ENCODE measurements at regions not wholly inside any gene's neighbourhood (a gene's known extent, or its start where the extent isn't known, plus 50 kb on each side); places are given as distances from the start of the nearest gene placed in this dataset.

DNA sequence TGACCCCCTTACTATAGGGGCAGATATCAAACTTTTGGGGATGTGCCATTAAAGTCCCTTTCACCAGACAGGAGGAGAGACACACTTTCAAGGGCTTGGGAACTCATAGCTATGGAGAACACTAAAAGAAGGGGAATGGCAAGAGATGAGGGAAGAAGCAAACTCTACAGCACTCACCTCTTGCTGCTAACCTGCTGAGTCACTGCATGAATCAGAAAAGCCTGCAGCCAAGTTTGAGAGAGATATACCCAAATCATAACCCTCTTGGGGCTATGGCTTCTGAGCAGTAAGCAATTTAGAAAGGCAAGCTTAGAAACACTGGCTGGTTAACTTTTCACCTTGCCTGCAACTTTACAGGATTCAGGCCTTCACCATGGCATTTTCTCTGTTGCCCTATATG lies 1028.0 kb downstream of the UQCRFS1 start:
- no peak overlapping the region for H3K9ac ChIP-seq (ENCODE audit: low read length)
- H3K27ac ChIP-seq (ENCODE audit: low read depth, low read length) = no peak overlapping the region

DNA sequence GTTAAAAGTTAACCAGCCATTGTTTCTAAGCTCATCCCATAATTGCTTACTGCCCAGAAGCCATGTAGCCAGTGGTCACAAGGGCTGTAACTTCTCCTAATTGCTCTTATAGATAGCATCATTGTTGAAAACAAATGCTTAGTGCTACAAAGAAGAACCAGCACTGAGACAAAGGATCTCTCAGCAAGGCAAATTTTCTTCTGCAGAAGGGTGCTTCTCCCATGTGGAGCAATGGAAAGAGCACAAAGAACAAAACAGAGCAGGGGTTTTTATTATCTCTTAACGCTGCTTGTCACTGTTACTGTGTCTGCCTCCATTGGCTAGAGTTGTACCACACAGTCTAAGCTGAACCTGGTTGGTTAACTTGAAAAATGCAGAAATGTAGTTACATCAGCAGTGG lies 1036.8 kb downstream of the UQCRFS1 start:
- Histone ChIP-seq H3K4me1 (ENCODE audit: insufficient read depth, low read length) (no peaks in the 10 kb centered on the region), H3K9me3 (ENCODE audit: low read length) (no peaks in the 10 kb centered on the region), H3K9ac (ENCODE audit: low read length) (no peak overlapping the region), H3K36me3 (ENCODE audit: insufficient read depth, low read length) (no peaks in the 10 kb centered on the region), H3K4me3 (ENCODE audit: low read depth in 1 of 2, low read length in 2 of 2) (no peak overlapping the region), H3K27ac (ENCODE audit: low read depth, low read length) (no peak overlapping the region), H3K27me3 (ENCODE audit: control insufficient read depth in 1 of 2, insufficient read depth in 2 of 2, low read length in 2 of 2) (no peaks in the 10 kb centered on the region)

More for the DNA sequence above, 1028.0 kb downstream of the UQCRFS1 start:
- Histone ChIP-seq H3K4me3 (ENCODE audit: low read depth in 1 of 2, low read length in 2 of 2) (no peak overlapping the region), H3K27me3 (ENCODE audit: control insufficient read depth in 1 of 2, insufficient read depth in 2 of 2, low read length in 2 of 2) (no peaks in the 10 kb centered on the region), H3K4me1 (ENCODE audit: insufficient read depth, low read length) (no peaks in the 10 kb centered on the region), H3K9me3 (ENCODE audit: low read length) (no peaks in the 10 kb centered on the region), H3K36me3 (ENCODE audit: insufficient read depth, low read length) (no peaks in the 10 kb centered on the region)

DNA sequence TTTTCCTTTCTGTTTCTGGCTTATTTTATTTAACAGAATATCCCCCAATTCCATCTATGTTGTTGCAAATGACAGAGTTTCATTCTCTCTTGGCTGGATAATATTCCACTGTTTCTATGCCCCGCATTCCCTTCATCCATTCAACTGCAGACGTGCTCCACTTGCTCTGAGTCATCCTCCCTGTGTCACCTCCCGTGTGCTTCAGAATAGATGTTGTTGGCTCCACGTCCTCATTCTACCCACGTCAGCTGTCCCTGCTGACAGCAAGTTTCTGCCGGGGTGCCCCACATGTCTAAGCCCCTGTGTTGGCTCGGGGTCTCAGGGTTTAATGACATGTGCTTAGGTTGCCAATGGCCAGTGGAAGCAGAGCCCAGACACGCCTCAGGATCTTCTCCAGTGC lies 1041.0 kb downstream of the UQCRFS1 start:
- no peaks in the 10 kb centered on the region for H3K36me3 ChIP-seq (ENCODE audit: insufficient read depth, low read length)
- no peak overlapping the region for H3K27ac ChIP-seq (ENCODE audit: low read depth, low read length)
- H3K9ac ChIP-seq (ENCODE audit: low read length) = no peak overlapping the region
- no peaks in the 10 kb centered on the region for H3K9me3 ChIP-seq (ENCODE audit: low read length)
- H3K4me1 ChIP-seq (ENCODE audit: insufficient read depth, low read length) = no peaks in the 10 kb centered on the region
- H3K4me3 ChIP-seq (ENCODE audit: low read depth in 1 of 2, low read length in 2 of 2) = no peak overlapping the region
- no peaks in the 10 kb centered on the region for H3K27me3 ChIP-seq (ENCODE audit: control insufficient read depth in 1 of 2, insufficient read depth in 2 of 2, low read length in 2 of 2)

DNA sequence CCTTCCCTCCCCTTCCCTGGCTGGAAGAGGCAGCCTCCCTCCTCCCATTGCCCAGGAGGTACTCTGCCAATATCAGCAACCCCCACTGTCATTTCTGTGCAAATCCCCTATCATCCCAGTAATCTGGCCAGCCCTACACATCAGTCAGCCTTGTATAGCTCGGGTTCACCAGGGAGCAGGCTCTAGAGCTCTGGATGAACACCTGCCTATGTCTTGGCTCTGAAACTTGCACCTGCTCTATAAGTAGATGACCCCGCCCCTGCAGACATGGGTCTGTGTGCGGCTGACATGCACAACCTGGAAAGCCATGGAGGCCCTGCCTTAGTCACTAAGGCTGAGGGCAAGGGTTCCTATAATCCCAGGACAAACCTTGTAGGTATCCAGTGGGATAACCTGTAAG lies 1042.9 kb downstream of the UQCRFS1 start:
- Histone ChIP-seq H3K9ac (ENCODE audit: low read length) (no peak overlapping the region), H3K4me3 (ENCODE audit: low read depth in 1 of 2, low read length in 2 of 2) (no peak overlapping the region), H3K4me1 (ENCODE audit: insufficient read depth, low read length) (no peaks in the 10 kb centered on the region), H3K27ac (ENCODE audit: low read depth, low read length) (no peak overlapping the region), H3K27me3 (ENCODE audit: control insufficient read depth in 1 of 2, insufficient read depth in 2 of 2, low read length in 2 of 2) (no peaks in the 10 kb centered on the region), H3K36me3 (ENCODE audit: insufficient read depth, low read length) (no peaks in the 10 kb centered on the region), H3K9me3 (ENCODE audit: low read length) (no peaks in the 10 kb centered on the region)

DNA sequence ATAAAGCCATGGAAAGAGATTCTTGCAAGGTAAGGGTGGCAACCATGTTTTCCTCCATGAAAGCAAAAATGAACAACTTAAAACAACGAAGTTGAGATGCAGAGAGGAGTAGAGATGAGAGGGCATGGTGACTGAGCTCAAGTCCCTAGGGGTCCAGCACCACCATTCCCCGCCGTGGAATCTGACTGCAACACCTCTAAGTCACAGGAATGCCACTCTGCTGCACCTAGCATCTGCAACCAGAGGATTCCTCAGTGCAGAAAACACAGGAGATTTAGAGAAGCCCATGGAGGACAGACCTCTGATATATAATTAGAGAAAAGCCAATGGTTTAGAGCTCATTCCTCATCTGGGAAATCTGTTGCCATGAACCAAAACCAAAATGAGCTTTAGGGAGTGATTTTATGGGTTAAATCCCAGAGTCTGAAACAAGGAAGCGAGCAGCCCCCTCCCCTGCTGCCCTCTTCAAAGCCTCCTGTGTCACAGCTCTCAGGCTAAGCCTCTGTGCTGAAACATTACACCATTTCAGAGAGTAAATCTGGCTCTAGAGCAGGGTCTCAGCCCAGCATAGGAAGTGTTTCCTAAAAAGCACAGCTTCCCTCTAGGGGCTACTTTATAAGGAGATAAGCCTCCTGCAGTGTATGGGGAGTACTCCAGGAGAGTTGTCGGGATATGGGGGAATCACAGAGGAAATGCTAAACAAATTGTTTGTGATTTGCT lies 1043.6 kb downstream of the UQCRFS1 start:
- no peak overlapping the region for H3K27ac ChIP-seq (ENCODE audit: low read depth, low read length)
- H3K27me3 ChIP-seq (ENCODE audit: control insufficient read depth in 1 of 2, insufficient read depth in 2 of 2, low read length in 2 of 2) = no peaks in the 10 kb centered on the region
- H3K9ac ChIP-seq (ENCODE audit: low read length) = no peak overlapping the region
- H3K36me3 ChIP-seq (ENCODE audit: insufficient read depth, low read length) = no peaks in the 10 kb centered on the region
- no peaks in the 10 kb centered on the region for H3K9me3 ChIP-seq (ENCODE audit: low read length)
- H3K4me3 ChIP-seq (ENCODE audit: low read depth in 1 of 2, low read length in 2 of 2) = no peak overlapping the region
- no peaks in the 10 kb centered on the region for H3K4me1 ChIP-seq (ENCODE audit: insufficient read depth, low read length)

DNA sequence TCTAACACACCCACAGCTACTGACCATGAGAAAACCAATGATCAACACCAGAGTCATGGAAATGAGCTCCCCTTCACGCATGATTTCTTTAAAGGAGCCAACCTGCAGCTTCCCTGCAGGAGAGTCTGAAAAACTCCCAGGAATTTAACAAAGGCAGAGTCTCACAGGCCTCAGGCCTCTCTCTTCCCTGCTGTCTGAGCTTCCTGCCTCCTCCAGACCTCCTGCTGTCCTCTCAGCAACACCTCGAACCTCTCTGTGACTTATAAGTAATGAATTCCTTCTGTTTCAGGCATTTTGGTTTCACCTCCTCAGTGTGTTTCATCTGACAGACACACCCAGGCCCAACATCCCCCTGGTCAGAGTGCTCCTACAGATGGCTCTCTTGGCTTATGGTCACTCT lies 1044.4 kb downstream of the UQCRFS1 start:
- Histone ChIP-seq H3K4me3 (ENCODE audit: low read depth in 1 of 2, low read length in 2 of 2) (no peak overlapping the region), H3K36me3 (ENCODE audit: insufficient read depth, low read length) (no peaks in the 10 kb centered on the region), H3K9ac (ENCODE audit: low read length) (no peak overlapping the region), H3K9me3 (ENCODE audit: low read length) (no peaks in the 10 kb centered on the region), H3K4me1 (ENCODE audit: insufficient read depth, low read length) (no peaks in the 10 kb centered on the region), H3K27me3 (ENCODE audit: control insufficient read depth in 1 of 2, insufficient read depth in 2 of 2, low read length in 2 of 2) (no peaks in the 10 kb centered on the region), H3K27ac (ENCODE audit: low read depth, low read length) (no peak overlapping the region)

DNA sequence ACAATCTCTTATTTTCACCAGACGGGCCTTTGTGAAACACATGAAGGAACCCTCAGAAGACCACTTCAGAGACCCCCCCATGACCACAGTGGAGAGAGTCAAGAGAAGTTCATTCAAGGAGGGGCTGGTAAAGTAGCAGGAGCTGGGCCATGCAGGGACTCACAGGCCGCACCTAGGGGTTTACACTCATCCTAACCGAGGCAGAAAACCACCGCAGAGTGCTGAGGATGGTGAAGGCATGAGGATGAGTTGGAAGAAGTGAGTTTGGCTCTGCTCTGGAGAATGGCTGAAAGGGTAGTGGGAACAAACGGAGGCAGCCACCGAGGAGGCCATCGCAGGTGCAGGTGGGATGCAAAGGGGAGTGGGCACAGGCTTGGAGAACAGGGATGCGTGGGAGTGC lies 1046.9 kb downstream of the UQCRFS1 start:
- Histone ChIP-seq H3K4me3 (ENCODE audit: low read depth in 1 of 2, low read length in 2 of 2) (no peak overlapping the region), H3K27me3 (ENCODE audit: control insufficient read depth in 1 of 2, insufficient read depth in 2 of 2, low read length in 2 of 2) (no peaks in the 10 kb centered on the region), H3K36me3 (ENCODE audit: insufficient read depth, low read length) (no peaks in the 10 kb centered on the region), H3K9ac (ENCODE audit: low read length) (no peak overlapping the region), H3K27ac (ENCODE audit: low read depth, low read length) (no peak overlapping the region), H3K4me1 (ENCODE audit: insufficient read depth, low read length) (no peaks in the 10 kb centered on the region), H3K9me3 (ENCODE audit: low read length) (no peaks in the 10 kb centered on the region)

DNA sequence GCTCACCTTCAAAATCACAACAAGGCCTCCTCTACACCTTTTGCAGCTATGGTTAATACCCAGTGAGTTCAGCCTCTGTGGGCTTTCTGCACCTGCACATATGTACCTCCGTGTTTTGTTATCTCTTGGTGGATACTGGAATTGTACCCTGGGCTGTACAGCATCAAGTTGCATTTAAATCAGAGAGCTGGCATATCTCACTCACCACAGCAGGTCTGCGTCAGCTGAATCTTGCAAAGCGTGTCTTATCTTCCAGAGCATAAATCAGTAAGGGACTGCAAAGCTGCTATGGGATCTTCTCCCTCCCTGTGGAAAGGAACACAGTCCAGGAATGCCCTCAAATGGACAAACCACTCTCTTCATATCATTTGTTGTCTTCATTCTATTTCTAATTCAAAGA lies 1048.7 kb downstream of the UQCRFS1 start:
- H3K4me3 ChIP-seq (ENCODE audit: low read depth in 1 of 2, low read length in 2 of 2) = no peak overlapping the region
- H3K27me3 ChIP-seq (ENCODE audit: control insufficient read depth in 1 of 2, insufficient read depth in 2 of 2, low read length in 2 of 2) = no peaks in the 10 kb centered on the region
- no peak overlapping the region for H3K9ac ChIP-seq (ENCODE audit: low read length)
- H3K4me1 ChIP-seq (ENCODE audit: insufficient read depth, low read length) = no peaks in the 10 kb centered on the region
- no peak overlapping the region for H3K27ac ChIP-seq (ENCODE audit: low read depth, low read length)
- no peaks in the 10 kb centered on the region for H3K36me3 ChIP-seq (ENCODE audit: insufficient read depth, low read length)
- no peaks in the 10 kb centered on the region for H3K9me3 ChIP-seq (ENCODE audit: low read length)

DNA sequence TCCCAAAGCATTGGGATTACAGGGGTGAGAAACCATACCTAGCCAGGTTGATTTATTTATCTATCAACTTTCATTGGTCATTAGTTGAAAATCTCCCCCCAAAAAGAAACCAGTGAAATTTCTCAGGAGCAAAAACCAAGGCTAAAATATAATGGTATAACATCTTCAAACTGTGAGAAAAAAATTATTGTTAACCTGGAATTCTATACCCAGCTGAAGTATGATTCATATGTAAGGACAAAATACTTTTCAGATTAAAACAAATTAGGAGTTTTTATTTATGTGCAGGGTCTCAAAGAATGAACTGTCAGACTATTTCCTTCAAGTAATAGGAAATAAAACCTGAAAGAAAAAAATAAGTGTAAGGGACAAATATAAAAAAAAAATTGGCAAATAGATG lies 1053.9 kb downstream of the UQCRFS1 start:
- no peaks in the 10 kb centered on the region for H3K9me3 ChIP-seq (ENCODE audit: low read length)
- H3K4me1 ChIP-seq (ENCODE audit: insufficient read depth, low read length) = no peaks in the 10 kb centered on the region
- no peak overlapping the region for H3K4me3 ChIP-seq (ENCODE audit: low read depth in 1 of 2, low read length in 2 of 2)
- H3K36me3 ChIP-seq (ENCODE audit: insufficient read depth, low read length) = no peaks in the 10 kb centered on the region
- H3K27me3 ChIP-seq (ENCODE audit: control insufficient read depth in 1 of 2, insufficient read depth in 2 of 2, low read length in 2 of 2) = no peaks in the 10 kb centered on the region
- H3K27ac ChIP-seq (ENCODE audit: low read depth, low read length) = no peak overlapping the region
- H3K9ac ChIP-seq (ENCODE audit: low read length) = no peak overlapping the region

DNA sequence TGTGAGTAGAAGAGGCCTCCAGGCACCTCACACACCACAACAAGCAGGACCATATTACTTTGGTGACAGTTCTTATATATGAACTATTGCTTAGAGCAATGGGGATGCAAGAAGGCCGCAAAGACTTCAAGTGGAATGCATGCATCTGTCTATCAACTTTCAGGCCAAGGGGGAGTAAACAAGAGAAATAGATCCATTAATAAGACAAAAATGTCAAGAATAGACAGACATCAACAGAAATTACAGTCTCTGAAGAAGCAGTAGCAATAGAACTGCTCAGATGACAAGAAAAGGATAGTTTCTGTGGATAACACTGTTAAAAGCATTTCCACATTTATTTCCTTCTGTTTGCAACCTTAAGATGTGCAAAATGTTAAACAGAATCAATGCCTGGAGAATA lies 1057.7 kb downstream of the UQCRFS1 start:
- no peaks in the 10 kb centered on the region for H3K9me3 ChIP-seq (ENCODE audit: low read length)

DNA sequence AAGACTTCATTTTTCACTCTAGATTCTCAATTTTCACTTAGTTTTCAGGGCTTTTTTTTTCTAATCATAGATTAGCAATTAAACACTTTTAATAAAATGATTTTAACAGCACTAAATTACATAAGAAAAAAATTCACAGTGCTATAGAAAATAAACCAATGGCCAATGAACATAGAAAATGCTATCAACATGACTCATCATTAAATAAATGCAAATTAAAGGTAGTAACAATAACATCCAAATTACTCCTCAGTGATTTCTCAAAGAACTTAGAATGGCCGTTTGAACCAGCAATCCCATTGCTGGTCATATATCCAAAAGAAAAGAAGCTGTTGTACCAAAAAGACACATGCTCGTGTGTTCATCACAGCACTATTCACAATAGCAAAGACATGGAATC lies 1058.9 kb downstream of the UQCRFS1 start:
- no peak overlapping the region for H3K9ac ChIP-seq (ENCODE audit: low read length)
- no peaks in the 10 kb centered on the region for H3K36me3 ChIP-seq (ENCODE audit: insufficient read depth, low read length)
- H3K4me3 ChIP-seq (ENCODE audit: low read depth in 1 of 2, low read length in 2 of 2) = no peak overlapping the region
- no peak overlapping the region for H3K27ac ChIP-seq (ENCODE audit: low read depth, low read length)
- H3K27me3 ChIP-seq (ENCODE audit: control insufficient read depth in 1 of 2, insufficient read depth in 2 of 2, low read length in 2 of 2) = no peaks in the 10 kb centered on the region
- no peaks in the 10 kb centered on the region for H3K4me1 ChIP-seq (ENCODE audit: insufficient read depth, low read length)
- no peaks in the 10 kb centered on the region for H3K9me3 ChIP-seq (ENCODE audit: low read length)

More for the DNA sequence above, 1057.7 kb downstream of the UQCRFS1 start:
- no peak overlapping the region for H3K4me3 ChIP-seq (ENCODE audit: low read depth in 1 of 2, low read length in 2 of 2)
- no peak overlapping the region for H3K9ac ChIP-seq (ENCODE audit: low read length)
- no peak overlapping the region for H3K27ac ChIP-seq (ENCODE audit: low read depth, low read length)
- no peaks in the 10 kb centered on the region for H3K36me3 ChIP-seq (ENCODE audit: insufficient read depth, low read length)
- H3K27me3 ChIP-seq (ENCODE audit: control insufficient read depth in 1 of 2, insufficient read depth in 2 of 2, low read length in 2 of 2) = no peaks in the 10 kb centered on the region
- H3K4me1 ChIP-seq (ENCODE audit: insufficient read depth, low read length) = no peaks in the 10 kb centered on the region

DNA sequence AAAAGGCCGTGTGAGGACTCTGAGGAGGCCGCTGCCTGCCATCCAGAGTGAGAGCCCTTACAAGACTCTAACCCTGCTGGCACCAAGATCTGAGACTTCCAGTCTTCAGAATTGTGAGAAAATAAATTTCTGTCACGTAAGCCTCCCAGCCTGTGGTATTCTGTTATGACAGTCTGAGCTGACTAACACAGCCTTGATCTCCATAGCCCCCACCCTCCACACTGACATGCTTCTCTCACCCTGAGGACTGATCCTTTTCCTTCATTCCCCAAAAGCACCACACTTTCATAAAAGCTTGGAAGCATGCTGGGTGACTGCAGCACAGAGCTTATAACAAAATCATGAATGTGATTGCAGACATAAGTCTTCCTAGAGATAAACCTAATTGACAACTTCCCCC lies 1059.8 kb downstream of the UQCRFS1 start:
- Histone ChIP-seq H3K9ac (ENCODE audit: low read length) (no peak overlapping the region), H3K27ac (ENCODE audit: low read depth, low read length) (no peak overlapping the region), H3K9me3 (ENCODE audit: low read length) (no peaks in the 10 kb centered on the region), H3K4me1 (ENCODE audit: insufficient read depth, low read length) (no peaks in the 10 kb centered on the region), H3K36me3 (ENCODE audit: insufficient read depth, low read length) (no peaks in the 10 kb centered on the region), H3K27me3 (ENCODE audit: control insufficient read depth in 1 of 2, insufficient read depth in 2 of 2, low read length in 2 of 2) (no peaks in the 10 kb centered on the region), H3K4me3 (ENCODE audit: low read depth in 1 of 2, low read length in 2 of 2) (no peak overlapping the region)
